Caki2 (cell line): ENCODE measurements at regions not wholly inside any gene's neighbourhood (a gene's known extent, or its start where the extent isn't known, plus 50 kb on each side); places are given as distances from the start of the nearest gene placed in this dataset.

Experiments used
- DNase-seq: peaks from one replicate; pipeline ENCODE4 v3.0.0-alpha.2; 2015; ENCODE audit warnings: low read depth
- in situ Hi-C: cut with HindIII; loops from 2 replicates; pipeline ENCODE4 v1.10.0; 2016; ENCODE audit warnings: low sequenced_read_pairs, low pct_unique_long_range_greater_than_20kb, mixed read lengths

DNA sequence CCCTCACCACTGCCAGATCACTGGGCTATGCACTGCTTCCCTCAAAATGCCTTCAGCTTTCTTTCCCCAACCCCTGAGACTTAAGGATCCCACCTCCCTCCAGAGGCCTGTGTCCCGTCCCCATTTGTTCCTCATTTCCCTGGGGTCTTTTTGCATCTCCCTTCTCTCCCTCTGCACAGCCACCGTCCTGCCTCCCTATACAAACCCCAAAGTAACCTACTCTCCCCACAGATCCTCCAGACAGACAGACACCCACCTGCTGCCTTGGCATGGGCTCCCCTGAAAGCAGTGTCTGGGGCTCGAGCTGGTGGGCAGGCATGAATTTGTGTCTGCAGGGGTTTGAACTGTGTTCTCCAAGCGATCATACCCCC lies 69.4 kb upstream of the TNRC6C start:
- in situ Hi-C loops, result no loop called here
- no peak for DNase-seq

- DNase-seq, result no peak
- in situ Hi-C loops, result no loop called here
Measured at GRCh38 chr17:77889866-77890760, 68.4 kb upstream of the TNRC6C start.

DNA sequence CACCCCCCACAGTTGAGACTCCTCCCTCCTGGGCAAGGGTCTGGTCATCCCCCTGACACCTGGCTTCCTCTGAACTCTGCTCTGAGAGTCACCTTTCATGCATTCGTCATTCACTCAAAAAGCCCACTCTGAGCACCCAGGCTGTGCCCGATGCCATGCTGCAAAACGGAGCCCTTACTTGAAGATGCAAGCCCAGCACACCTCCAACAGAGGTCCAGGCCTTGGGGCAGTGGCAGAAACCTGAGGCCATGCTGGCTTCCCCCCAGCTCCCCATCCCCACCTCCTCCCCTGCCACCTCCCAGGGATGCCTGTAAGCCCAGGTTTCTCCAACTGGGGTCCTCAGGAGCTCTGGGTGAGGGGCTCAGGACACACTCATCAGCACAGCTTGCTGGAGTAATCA lies 67.7 kb upstream of the TNRC6C start:
- no peak for DNase-seq
- in situ Hi-C loops, result no loop called here

- in situ Hi-C loops, result no loop called here
- no peak for DNase-seq
Measured at GRCh38 chr17:77891602-77892001, 66.9 kb upstream of the TNRC6C start.

- in situ Hi-C loops, result no loop called here
- DNase-seq, result no peak
Measured at GRCh38 chr17:77892031-77892430, 66.5 kb upstream of the TNRC6C start.

GRCh38 chr17:77892469-77893143 lies 65.9 kb upstream of the TNRC6C start:
- no peak for DNase-seq
- in situ Hi-C loops, result no loop called here

GRCh38 chr17:77893144-77894044 lies 65.1 kb upstream of the TNRC6C start:
- in situ Hi-C loops, result no loop called here
- no peak for DNase-seq

DNA sequence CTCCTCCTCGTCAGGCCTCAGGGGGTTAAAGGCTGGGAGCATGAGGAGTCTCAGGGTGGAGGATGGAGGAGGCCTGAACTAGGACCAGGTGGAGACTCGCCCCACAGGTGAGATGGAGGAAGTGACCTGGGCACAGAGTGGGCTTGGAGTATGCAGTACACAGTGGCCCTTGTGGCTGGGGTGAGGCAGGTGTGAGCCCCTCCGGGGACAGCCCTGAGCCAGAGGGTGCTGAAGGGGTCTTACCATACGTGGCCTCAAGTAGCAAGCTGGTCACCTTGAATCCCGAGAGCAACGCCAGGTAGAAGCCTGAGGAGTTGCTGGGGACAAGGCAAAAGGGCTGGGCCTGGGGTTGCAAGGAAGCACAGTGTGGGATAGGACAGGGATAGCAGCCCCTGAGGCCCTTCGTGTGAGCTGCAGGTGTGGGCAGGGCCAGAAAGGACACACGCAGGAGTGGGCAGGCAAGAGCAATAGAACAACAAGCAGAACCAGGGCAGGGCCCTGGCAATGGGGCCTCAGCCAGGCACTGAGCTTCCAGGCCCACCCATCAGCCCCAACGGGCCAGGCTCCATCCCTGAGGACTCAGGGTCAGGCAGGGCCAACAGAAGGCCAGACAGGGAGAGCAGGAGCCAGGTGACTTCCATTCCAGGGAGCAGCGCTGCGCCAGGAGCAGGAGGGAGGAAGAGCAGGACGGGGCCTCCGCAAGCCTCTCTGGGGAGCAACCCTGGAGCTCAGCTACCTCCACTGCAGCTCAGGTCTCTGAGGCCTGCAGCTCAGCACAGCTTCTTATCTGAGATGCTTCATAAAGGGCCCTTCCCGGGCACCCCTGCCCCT lies 64.2 kb upstream of the TNRC6C start:
- in situ Hi-C loops, result no loop called here
- DNase-seq, result no peak

DNA sequence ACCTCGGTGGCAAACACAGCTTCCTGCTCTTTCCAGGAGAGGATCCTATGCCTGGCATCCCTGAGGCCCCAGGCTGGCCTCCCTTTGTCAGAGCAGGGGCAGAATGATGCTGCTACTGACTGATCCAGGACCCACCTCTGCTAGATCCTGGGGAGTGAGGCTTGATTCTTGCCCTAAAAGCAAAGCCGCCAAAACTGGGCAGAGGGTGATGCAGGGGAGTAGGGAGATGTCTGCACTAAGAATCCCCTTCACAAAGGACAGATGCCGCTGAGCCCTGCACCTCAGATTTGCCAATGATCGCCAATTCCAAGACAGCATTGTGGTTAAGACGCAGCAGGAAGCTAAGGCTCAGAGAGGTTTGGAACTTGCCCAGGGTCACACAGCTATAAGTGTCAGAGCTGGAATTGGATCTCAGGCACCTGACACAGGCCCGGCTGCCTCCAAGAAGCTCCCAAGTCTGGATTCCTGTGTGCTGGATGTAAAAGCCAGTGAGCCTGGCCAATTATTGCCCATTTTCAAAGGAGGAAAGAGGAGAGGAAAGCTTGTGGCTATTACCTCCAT lies 60.7 kb upstream of the TNRC6C start:
- in situ Hi-C loops, result no loop called here
- no peak for DNase-seq

- in situ Hi-C loops, result no loop called here
Measured at GRCh38 chr17:77898521-77899434, 59.7 kb upstream of the TNRC6C start.

GRCh38 chr17:77899498-77899897 lies 59.0 kb upstream of the TNRC6C start:
- in situ Hi-C loops, result no loop called here
- DNase-seq, result no peak

More at GRCh38 chr17:77898521-77899434, 59.7 kb upstream of the TNRC6C start:
- DNase-seq, result no peak

DNA sequence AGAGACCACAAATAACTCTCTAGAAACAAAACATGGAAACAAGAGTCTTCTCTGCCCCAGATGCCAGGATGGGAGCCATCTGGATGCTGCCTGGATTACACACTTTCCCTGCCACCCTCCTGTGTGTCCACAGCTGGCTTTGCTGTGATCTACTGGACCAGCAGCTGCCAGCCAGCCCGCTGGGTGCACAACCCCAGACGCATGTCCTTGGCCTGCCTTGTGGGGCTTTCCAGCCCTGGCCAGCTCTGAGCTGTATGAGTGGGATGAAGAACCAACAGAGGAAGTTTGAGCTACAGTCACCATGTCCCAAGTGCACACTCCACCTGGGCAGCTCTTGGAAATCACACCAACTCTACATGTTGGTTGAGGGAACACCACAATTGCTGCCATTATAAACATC lies 57.0 kb upstream of the TNRC6C start:
- no peak for DNase-seq
- in situ Hi-C loops, result no loop called here

DNA sequence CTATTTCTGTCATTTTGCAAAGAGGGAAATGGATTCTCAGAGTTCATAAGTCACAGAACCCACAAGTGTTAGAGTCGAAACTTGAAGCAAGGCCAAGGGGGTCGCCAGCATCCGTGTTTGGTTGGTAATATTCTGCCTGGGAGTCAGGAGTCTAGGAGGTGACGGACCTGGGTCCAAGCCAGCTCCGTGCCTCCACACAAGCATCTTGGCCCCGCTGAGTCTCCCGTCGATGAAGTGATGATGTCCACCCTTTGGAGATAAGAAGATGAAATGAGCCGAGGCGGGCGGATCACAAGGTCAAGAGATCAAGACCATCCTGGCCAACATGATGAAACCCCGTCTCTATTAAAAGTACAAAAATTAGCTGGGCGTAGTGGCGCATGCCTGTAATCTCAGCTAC lies 53.2 kb upstream of the TNRC6C start:
- no peak for DNase-seq
- in situ Hi-C loops, result no loop called here

DNA sequence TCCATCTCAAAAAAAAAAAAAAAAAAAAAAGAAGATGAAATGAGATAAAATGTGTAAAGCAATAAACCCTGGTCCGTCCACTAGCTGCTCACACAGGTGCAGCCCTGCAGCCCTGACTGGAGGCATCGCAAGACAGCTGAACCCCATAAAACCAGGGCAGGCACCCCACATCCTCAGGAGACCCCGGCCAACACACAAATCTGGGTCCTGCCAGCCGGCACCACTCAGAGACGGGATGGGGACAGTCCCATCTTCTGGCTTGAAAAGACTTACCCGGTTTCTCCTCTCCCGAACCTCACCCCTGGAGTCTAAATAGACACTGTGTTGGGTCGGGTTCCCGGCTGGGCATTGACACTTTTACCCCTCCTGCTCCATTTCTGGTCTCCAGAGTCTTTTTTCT lies 52.7 kb upstream of the TNRC6C start:
- DNase-seq, result no peak
- in situ Hi-C loops, result no loop called here

DNA sequence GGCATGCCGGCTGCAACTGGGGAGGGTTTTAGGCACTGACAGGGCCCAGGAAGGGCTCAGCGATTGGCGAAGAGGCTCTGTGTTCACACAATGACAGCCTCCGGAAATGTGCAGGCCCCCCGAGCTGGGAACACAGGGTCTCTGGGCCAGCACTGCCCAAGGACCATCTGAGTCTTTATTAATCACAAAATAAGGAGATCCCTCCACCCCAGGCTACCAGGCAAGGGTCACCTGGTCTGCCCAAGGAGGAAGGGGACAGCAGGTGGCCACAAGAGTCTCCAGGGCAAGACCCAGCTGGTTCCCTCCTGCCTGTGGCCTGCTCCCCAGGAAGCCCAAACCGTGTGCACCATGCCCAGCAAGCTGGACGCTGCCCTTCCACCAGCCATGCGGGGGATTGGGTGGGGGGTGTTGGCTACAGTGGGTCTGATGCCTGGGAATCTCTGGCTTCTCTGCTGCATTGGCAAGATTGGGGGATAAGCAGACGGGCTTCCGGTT lies 52.1 kb upstream of the TNRC6C start:
- DNase-seq, result no peak
- in situ Hi-C loops, result no loop called here

DNA sequence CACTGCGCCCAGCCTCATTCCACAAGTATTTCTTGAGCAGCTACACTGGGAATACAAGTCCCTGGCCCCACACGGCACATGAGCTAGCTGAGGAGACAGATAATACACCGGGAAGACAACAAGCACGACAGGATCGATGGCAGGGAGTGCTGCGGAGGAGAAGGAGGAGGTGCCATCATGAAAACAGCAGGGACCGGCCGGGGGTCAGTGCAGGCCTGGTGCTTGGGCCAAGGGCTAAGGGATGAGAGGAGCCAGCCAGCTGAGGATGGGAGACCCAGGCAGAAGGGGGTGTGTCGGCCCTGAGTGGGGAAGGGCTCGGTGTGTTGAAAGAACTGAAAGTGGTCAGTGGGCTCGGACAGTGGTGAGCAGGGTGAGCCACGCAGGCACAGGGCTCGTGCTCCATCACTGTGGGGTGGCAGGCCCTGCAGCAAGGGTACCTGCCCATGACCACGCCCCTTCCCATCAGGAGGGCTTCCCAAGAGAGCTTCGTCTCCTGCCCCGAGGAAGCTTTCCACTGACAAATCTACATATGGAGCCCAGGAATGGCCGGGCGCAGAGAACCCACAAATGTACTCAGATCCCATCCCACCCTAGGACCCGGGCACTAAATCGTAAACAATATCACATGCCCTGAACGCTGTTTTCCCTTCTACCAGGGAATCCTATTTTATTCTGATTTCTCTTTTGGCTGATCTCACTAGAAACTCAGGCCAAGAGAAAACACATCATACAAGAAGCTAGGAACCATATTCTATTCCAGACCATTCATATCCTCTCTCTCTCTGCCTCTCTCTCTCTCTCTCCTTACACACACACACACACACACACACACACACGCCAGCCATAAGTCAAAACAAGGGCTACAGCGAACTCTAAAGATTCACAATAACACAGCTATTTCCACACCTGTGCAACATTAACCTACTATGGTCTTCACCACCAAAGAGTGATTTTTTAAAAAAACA lies 50.7 kb upstream of the TNRC6C start:
- no peak for DNase-seq
- in situ Hi-C loops, result no loop called here
